Endothelial cell of umbilical vein (primary cell): ENCODE measurements at regions not wholly inside any gene's neighbourhood (a gene's known extent, or its start where the extent isn't known, plus 50 kb on each side); places are given as distances from the start of the nearest gene placed in this dataset.

ENCODE experiments used
- BruUV-seq: library from RNA; stranded (reverse); fragments of 400-500 nt; replicated peaks from 2 replicates; lab custom pipeline; 2021; lab: Mats Ljungman, UMichigan
- CTCF ChIA-PET: fragments of 300-600, 350-600 bp; sonication (Branson Sonifier 250); formaldehyde crosslinking; loops from one replicate; lab custom pipeline; 2021; ENCODE audit warnings: antibody characterized with exemption, inconsistent platforms; lab: Charles Lee
- POLR2A ChIA-PET: fragments of 300-600, 350-600 bp; sonication (Branson Sonifier 250); formaldehyde crosslinking; loops from one replicate; lab custom pipeline; 2021; ENCODE audit warnings: antibody characterized with exemption, inconsistent platforms; lab: Charles Lee
- DNase-seq: peaks from one replicate; pipeline ENCODE4 v3.0.0-alpha.2; 2011; ENCODE audit warnings: low read depth, low spot score
- FAIRE-seq: peaks from 2 replicates; lab custom pipeline; 2011; peaks lifted over from hg19 to GRCh38; lab: Jason Lieb, UNC
- H2AFZ ChIP-seq: 2 replicates; pipeline ENCODE4 v1.6.0; 2012; ENCODE audit warnings: low read depth, low read length, control low read depth, inconsistent platforms
- H3K27ac ChIP-seq: 2 replicates; pipeline ENCODE4 v1.5.1; 2011; ENCODE audit warnings: low read depth, mild to moderate bottlenecking, control low read depth, low read length, moderate library complexity; ENCODE audit not compliant: insufficient read depth
- H3K27me3 ChIP-seq, 2 experiments: 2 replicates each; pipeline versions ENCODE4 v1.6.0 to v1.6.1; 2011; ENCODE audit warnings: low read length in 2 of 2, mixed read lengths in 1 of 2; ENCODE audit not compliant: control insufficient read depth in 2 of 2, insufficient read depth in 2 of 2
- H3K36me3 ChIP-seq, 2 experiments: 2 replicates in 1 of 2; 3 replicates in 1 of 2; pipeline ENCODE4 v1.5.1; 2011; ENCODE audit warnings: low read length in 2 of 2, mild to moderate bottlenecking in 1 of 2, moderate library complexity in 1 of 2; ENCODE audit not compliant: control insufficient read depth in 2 of 2, insufficient read depth in 2 of 2; ENCODE audit errors: extremely low read depth in 1 of 2
- H3K4me1 ChIP-seq: 3 replicates; pipeline ENCODE4 v1.5.1; 2011; ENCODE audit warnings: mild to moderate bottlenecking, low read length; ENCODE audit not compliant: control insufficient read depth, insufficient read depth; ENCODE audit errors: extremely low read depth
- H3K4me2 ChIP-seq: 2 replicates; pipeline ENCODE4 v1.6.1; 2011; ENCODE audit warnings: low read length, control low read depth, mixed read lengths; ENCODE audit not compliant: insufficient read depth
- H3K4me3 ChIP-seq, 3 experiments: fragments of 200-600 bp in 1 of 3; sonication (generic), shearing (Covaris generic) in 1 of 3; replicated peaks in 1 of 3; 2 replicates each; pipeline ENCODE4 v1.5.1; 2011 to 2016; ENCODE audit warnings: control low read depth in 3 of 3, low read length in 3 of 3, mild to moderate bottlenecking in 2 of 3, inconsistent platforms in 1 of 3, low read depth in 1 of 3, moderate library complexity in 1 of 3; ENCODE audit not compliant: insufficient read depth in 1 of 3
- H3K79me2 ChIP-seq: 2 replicates; pipeline ENCODE4 v1.6.0; 2012; ENCODE audit warnings: low read length, inconsistent platforms; ENCODE audit not compliant: control insufficient read depth, insufficient read depth
- H3K9ac ChIP-seq: replicated peaks from 2 replicates; pipeline ENCODE3; 2011; ENCODE audit warnings: low read length, control low read depth; ENCODE audit not compliant: insufficient read depth; ENCODE audit errors: extremely low read depth
- H3K9me1 ChIP-seq: replicated peaks from 3 replicates; pipeline ENCODE4 v1.6.0; 2011; ENCODE audit warnings: mild to moderate bottlenecking, low read length; ENCODE audit not compliant: control insufficient read depth, insufficient read depth; ENCODE audit errors: extremely low read depth
- H3K9me3 ChIP-seq: replicated peaks from 2 replicates; pipeline ENCODE4 v1.5.1; 2012; ENCODE audit warnings: low read length, inconsistent platforms; ENCODE audit not compliant: control insufficient read depth, insufficient read depth
- H4K20me1 ChIP-seq: replicated peaks from 2 replicates; pipeline ENCODE3; 2011; ENCODE audit warnings: mild to moderate bottlenecking, low read length; ENCODE audit not compliant: control insufficient read depth, insufficient read depth; ENCODE audit errors: extremely low read depth
- CTCF ChIP-seq, 2 donors: IDR thresholded peaks; 1 replicate in 1 of 2; 2 replicates in 1 of 2; pipeline ENCODE4 v1.5.1; 2011; ENCODE audit warnings: low read length in 2 of 2, mild to moderate bottlenecking in 2 of 2, moderate library complexity in 2 of 2, control low read depth in 1 of 2, inconsistent platforms in 1 of 2, low read depth in 1 of 2; ENCODE audit not compliant: insufficient read depth in 1 of 2; ENCODE audit errors: extremely low read depth in 1 of 2
- EZH2 ChIP-seq: IDR thresholded peaks from 2 replicates; pipeline ENCODE4 v1.6.1; 2012; ENCODE audit warnings: borderline replicate concordance, low read depth, mild to moderate bottlenecking, moderate library complexity, low read length, inconsistent platforms; ENCODE audit not compliant: severe bottlenecking
- FOS ChIP-seq: IDR thresholded peaks from 2 replicates; pipeline ENCODE4 v1.6.1; 2011; ENCODE audit warnings: mild to moderate bottlenecking, low read length, moderate library complexity, borderline replicate concordance; ENCODE audit not compliant: insufficient read depth
- GATA2 ChIP-seq: IDR thresholded peaks from 2 replicates; pipeline ENCODE4 v1.7.0; 2011; ENCODE audit warnings: low read depth, mild to moderate bottlenecking, moderate library complexity, mixed read lengths, low read length; ENCODE audit not compliant: insufficient read length, insufficient read depth
- JUN ChIP-seq: IDR thresholded peaks from 2 replicates; pipeline ENCODE4 v1.6.1; 2011; ENCODE audit warnings: borderline replicate concordance, low read depth; ENCODE audit not compliant: insufficient read length, insufficient read depth
- MAX ChIP-seq: IDR thresholded peaks from 2 replicates; pipeline ENCODE4 v1.6.1; 2011; ENCODE audit not compliant: insufficient read depth, insufficient read length
- MYC ChIP-seq: IDR thresholded peaks from one replicate; pipeline ENCODE4 v1.6.1; 2011; ENCODE audit warnings: mild to moderate bottlenecking, low read depth, low read length
- POLR2A ChIP-seq: IDR thresholded peaks from 2 replicates; pipeline ENCODE4 v1.6.1; 2012; ENCODE audit warnings: low read depth, mild to moderate bottlenecking, control low read depth, low read length
- POLR2AphosphoS5 ChIP-seq: IDR thresholded peaks from 2 replicates; pipeline ENCODE4 v1.6.1; 2012; ENCODE audit warnings: low read depth, mild to moderate bottlenecking, control low read depth, low read length, moderate library complexity; ENCODE audit not compliant: insufficient read depth
- dilution Hi-C: fragments of 300-500 bp; cut with MboI; formaldehyde crosslinking; loops from one replicate; pipeline ENCODE4 v1.15.0; 2019; ENCODE audit warnings: low sequenced_read_pairs; ENCODE audit not compliant: extremely low pct_ligation_motif_present
- intact Hi-C: fragments of 100-400 bp; cut with micrococcal nuclease; formaldehyde crosslinking; loops from one replicate; pipeline ENCODE4 v1.10.0; 2022

- Histone ChIP-seq H3K4me1 (no peaks in the 10 kb centered on the region), H4K20me1 (no peaks in the 10 kb centered on the region), H3K9me3 (no peaks in the 10 kb centered on the region), H3K27me3 (no peaks in the 10 kb centered on the region), H2AFZ (no peak overlapping the region), H3K4me2 (no peak overlapping the region), H3K79me2 (no peaks in the 10 kb centered on the region), H3K4me3 (no peak overlapping the region), H3K27ac (no peak overlapping the region), H3K36me3 (no peaks in the 10 kb centered on the region), H3K9ac (no peak overlapping the region), H3K9me1 (no peaks in the 10 kb centered on the region)
- TF ChIP-seq GATA2 (no peak), EZH2 (no peak), JUN (no peak), FOS (no peak), MAX (no peak), MYC (no peak), POLR2A (no peak), CTCF (IDR thresholded peaks at IDR 0.05; ENCODE audit: extremely low read depth in 1 of 2, insufficient read depth in 1 of 2, low read depth in 1 of 2, low read length in 2 of 2) (no peak), POLR2AphosphoS5 (no peak)
- CTCF ChIA-PET = interaction anchor here (0.6 to 2.9 kb wide), 2 partner anchors 8 to 39 kb away, joined by 3 to 9 read pairs; no protein-coding TSS in a partner anchor
- FAIRE-seq (no peak), DNase-seq (no peak)
- dilution Hi-C loops = no loop called here
- no TSS peak for BruUV-seq
- POLR2A ChIA-PET = no interaction called here
- intact Hi-C loops = no loop called here
Observed at GRCh38 chr6:139699335-139699734, 324.9 kb upstream of the CITED2 start.
